Glutamatergic neuron (in vitro differentiated cells): ENCODE measurements at regions not wholly inside any gene's neighbourhood (a gene's known extent, or its start where the extent isn't known, plus 50 kb on each side); places are given as distances from the start of the nearest gene placed in this dataset.

Experiments used
- DNase-seq: peaks from one replicate; pipeline ENCODE4 v3.0.0; 2022
- H3K27ac Mint-ChIP-seq: one replicate; pipeline ENCODE4 v1.8.0; 2020; ENCODE audit warnings: mild to moderate bottlenecking, mixed read lengths, inconsistent platforms; ENCODE audit not compliant: unreplicated experiment
- H3K27me3 Mint-ChIP-seq: one replicate; pipeline ENCODE4 v1.8.0; 2020; ENCODE audit warnings: mild to moderate bottlenecking, moderate library complexity, mixed read lengths, inconsistent platforms; ENCODE audit not compliant: unreplicated experiment
- H3K36me3 Mint-ChIP-seq: one replicate; pipeline ENCODE4 v1.8.0; 2020; ENCODE audit warnings: mild to moderate bottlenecking, mixed read lengths, inconsistent platforms; ENCODE audit not compliant: unreplicated experiment
- H3K4me1 Mint-ChIP-seq: one replicate; pipeline ENCODE4 v1.8.0; 2020; ENCODE audit warnings: mild to moderate bottlenecking, low read depth, mixed read lengths, inconsistent platforms; ENCODE audit not compliant: unreplicated experiment
- H3K4me3 Mint-ChIP-seq: one replicate; pipeline ENCODE4 v1.8.0; 2020; ENCODE audit warnings: mild to moderate bottlenecking, mixed read lengths, inconsistent platforms; ENCODE audit not compliant: unreplicated experiment
- H3K9me3 Mint-ChIP-seq: one replicate; pipeline ENCODE4 v1.8.0; 2020; ENCODE audit warnings: mild to moderate bottlenecking, moderate library complexity, mixed read lengths, inconsistent platforms; ENCODE audit not compliant: unreplicated experiment
- CTCF ChIP-seq: fragments of 200-600 bp; sonication (generic); IDR thresholded peaks from one replicate; pipeline ENCODE4 v1.5.0; 2021; ENCODE audit not compliant: partially characterized antibody, unreplicated experiment

DNA sequence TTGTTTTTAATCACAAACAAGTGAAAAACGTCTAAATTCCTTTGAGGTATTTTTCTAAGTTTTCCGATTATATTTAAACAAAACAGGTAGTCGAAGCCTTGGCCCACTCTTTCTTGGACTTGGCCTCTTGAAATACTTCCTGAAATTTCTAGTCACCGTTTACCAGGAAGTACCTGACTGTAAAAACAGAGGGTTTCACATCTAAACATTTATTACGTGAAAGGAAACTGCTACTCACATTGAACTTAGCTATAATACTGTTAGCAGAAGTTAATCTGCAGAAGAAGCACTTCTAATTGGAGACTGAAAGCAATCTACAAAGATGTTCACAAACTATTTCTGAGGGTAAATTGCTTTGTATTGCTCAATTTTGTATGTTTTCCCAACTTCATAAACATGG lies 526.0 kb upstream of the ADGRL4 start:
- peaks cover 1% of the 10 kb centered on the region for H3K27me3 Mint-ChIP-seq
- DNase-seq = no peak
- H3K9me3 Mint-ChIP-seq = no peaks in the 10 kb centered on the region
- no peak overlapping the region for H3K27ac Mint-ChIP-seq
- no peaks in the 10 kb centered on the region for H3K4me1 Mint-ChIP-seq
- no peak overlapping the region for H3K4me3 Mint-ChIP-seq
- H3K36me3 Mint-ChIP-seq = no peaks in the 10 kb centered on the region
- TF ChIP-seq CTCF = no peak

GRCh38 chr1:79531790-79532189 lies 525.3 kb upstream of the ADGRL4 start:
- DNase-seq = no peak
- H3K36me3 Mint-ChIP-seq = no peaks in the 10 kb centered on the region
- H3K27me3 Mint-ChIP-seq = peaks cover 1% of the 10 kb centered on the region
- H3K27ac Mint-ChIP-seq = no peak overlapping the region
- TF ChIP-seq CTCF = no peak
- H3K4me1 Mint-ChIP-seq = no peaks in the 10 kb centered on the region
- H3K4me3 Mint-ChIP-seq = no peak overlapping the region
- no peaks in the 10 kb centered on the region for H3K9me3 Mint-ChIP-seq

DNA sequence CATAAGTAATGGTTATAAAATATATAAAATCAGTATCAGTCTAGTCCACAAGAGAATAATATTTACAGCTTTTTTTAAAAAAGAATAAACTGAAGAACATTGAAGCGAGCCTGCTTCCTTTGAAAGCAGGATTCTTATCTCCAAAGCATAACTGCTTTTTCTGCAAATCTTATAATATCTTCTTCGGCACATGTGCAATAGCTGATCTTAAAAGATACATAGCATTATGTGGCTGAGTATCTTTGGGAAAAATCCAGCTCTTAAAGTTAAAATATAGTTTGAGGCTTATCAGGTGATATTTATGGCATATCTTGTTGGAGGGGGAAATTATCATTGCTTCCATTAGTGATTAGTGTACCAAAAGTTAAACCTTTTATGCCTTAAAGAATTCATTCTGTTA lies 523.9 kb upstream of the ADGRL4 start:
- Mint-ChIP-seq H3K27me3 (no peaks in the 10 kb centered on the region), H3K36me3 (no peaks in the 10 kb centered on the region), H3K27ac (no peak overlapping the region), H3K4me1 (no peaks in the 10 kb centered on the region), H3K4me3 (no peak overlapping the region), H3K9me3 (no peaks in the 10 kb centered on the region)
- DNase-seq = no peak
- no peak for TF ChIP-seq CTCF

DNA sequence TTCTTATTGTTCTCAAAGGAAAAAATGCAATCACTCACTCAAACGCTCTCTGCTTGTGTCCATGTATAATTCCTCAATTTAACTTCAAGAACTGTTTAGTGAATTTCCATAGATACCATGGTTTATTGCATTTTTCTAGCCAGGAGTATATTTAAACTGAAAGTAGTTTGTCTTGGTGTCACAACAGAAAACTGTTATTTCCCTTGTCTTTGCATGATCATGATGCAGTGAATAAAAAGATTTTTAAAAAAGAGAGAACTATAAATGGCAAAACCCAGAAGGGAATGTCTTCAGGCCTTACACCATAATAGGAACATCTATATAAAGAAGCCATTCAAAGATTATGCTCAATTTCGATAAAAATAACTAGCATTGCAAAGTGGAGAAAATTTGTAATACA lies 523.5 kb upstream of the ADGRL4 start:
- TF ChIP-seq CTCF = no peak
- H3K9me3 Mint-ChIP-seq = no peaks in the 10 kb centered on the region
- no peak for DNase-seq
- no peaks in the 10 kb centered on the region for H3K36me3 Mint-ChIP-seq
- no peaks in the 10 kb centered on the region for H3K27me3 Mint-ChIP-seq
- H3K4me3 Mint-ChIP-seq = no peak overlapping the region
- no peaks in the 10 kb centered on the region for H3K4me1 Mint-ChIP-seq
- no peak overlapping the region for H3K27ac Mint-ChIP-seq

- DNase-seq = no peak
- no peak for TF ChIP-seq CTCF
- Mint-ChIP-seq H3K27ac (no peak overlapping the region), H3K27me3 (no peaks in the 10 kb centered on the region), H3K4me3 (no peak overlapping the region), H3K36me3 (no peaks in the 10 kb centered on the region), H3K4me1 (no peaks in the 10 kb centered on the region), H3K9me3 (no peaks in the 10 kb centered on the region)
These were observed 517.6 kb upstream of the ADGRL4 start for GRCh38 chr1:79524126-79524525.
